Muscle layer of colon (tissue), 2 donors: ENCODE measurements at regions not wholly inside any gene's neighbourhood (a gene's known extent, or its start where the extent isn't known, plus 50 kb on each side); places are given as distances from the start of the nearest gene placed in this dataset.

Experiments used
- H3K27ac ChIP-seq: one replicate; pipeline ENCODE4 v1.7.0; 2013; ENCODE audit warnings: low read depth, mild to moderate bottlenecking, low read length, moderate library complexity
- H3K27me3 ChIP-seq, 2 donors: one replicate each; pipeline ENCODE4 v1.7.0; 2013; ENCODE audit warnings: low read length in 2 of 2, mild to moderate bottlenecking in 2 of 2; ENCODE audit not compliant: insufficient read depth in 2 of 2, control insufficient read depth in 1 of 2
- H3K36me3 ChIP-seq: one replicate; pipeline ENCODE4 v1.7.0; 2013; ENCODE audit warnings: mild to moderate bottlenecking, low read length; ENCODE audit not compliant: insufficient read depth
- H3K4me1 ChIP-seq: one replicate; pipeline ENCODE4 v1.7.0; 2013; ENCODE audit warnings: mild to moderate bottlenecking, low read length; ENCODE audit not compliant: insufficient read depth
- H3K4me3 ChIP-seq, 2 donors: one replicate each; pipeline ENCODE4 v1.7.0; 2013; ENCODE audit warnings: low read length in 2 of 2, low read depth in 1 of 2, mild to moderate bottlenecking in 1 of 2, moderate library complexity in 1 of 2
- H3K9ac ChIP-seq: one replicate; pipeline ENCODE4 v1.7.0; 2013; ENCODE audit warnings: low read length
- H3K9me3 ChIP-seq: one replicate; pipeline ENCODE4 v1.7.0; 2013; ENCODE audit warnings: mild to moderate bottlenecking, low read length
- donor health status: abdominal sarcoma.
- donor health status: Adenocarcinoma of cecum.

DNA sequence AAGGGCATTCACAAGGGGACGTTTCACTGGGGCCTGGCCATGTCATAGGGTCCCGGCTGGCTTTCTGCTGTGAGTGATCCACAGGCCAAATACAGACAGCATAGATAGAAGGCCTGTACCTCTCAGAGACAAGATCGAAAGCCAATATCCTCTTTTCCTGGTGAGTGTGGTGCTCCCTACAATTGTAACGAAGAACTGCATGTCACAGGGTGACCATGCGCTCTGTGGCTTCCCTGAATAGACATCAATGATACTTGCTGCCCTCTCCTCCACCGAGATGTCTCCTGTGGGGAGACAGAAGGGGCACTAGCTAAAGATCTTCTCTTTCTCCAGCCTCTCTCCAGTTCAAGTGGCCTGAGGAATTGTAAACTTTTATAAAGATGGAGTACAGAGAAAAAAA lies 226.1 kb upstream of the POU2AF2 start:
- Histone ChIP-seq H3K9me3 (no peaks in the 10 kb centered on the region), H3K27ac (no peak overlapping the region), H3K27me3 (no peaks in the 10 kb centered on the region), H3K36me3 (no peaks in the 10 kb centered on the region), H3K4me1 (peaks cover 28% of the 10 kb centered on the region), H3K4me3 (no peak overlapping the region), H3K9ac (no peak overlapping the region)

DNA sequence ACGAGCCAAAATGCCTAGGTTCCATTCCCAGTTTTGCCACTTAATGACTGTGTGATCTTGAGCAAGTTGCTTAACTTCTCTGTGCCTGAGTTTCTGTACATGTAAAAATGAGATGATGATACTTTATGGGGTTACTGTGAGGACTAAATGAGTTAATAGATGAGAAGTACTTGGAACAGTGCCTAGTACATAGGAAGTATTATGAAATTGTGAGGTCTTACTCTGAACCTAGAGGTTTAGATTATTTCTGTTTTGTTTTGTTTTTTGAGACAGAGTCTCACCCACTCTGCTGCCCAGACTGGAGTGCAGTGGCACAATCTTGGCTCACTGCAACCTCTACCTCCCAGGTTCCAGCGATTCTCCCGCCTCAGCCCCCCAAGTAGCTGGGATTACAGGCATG lies 227.0 kb upstream of the POU2AF2 start:
- Histone ChIP-seq H3K36me3 (no peaks in the 10 kb centered on the region), H3K27ac (no peak overlapping the region), H3K4me1 (peaks cover 28% of the 10 kb centered on the region), H3K9ac (no peak overlapping the region), H3K9me3 (no peaks in the 10 kb centered on the region), H3K27me3 (no peaks in the 10 kb centered on the region), H3K4me3 (no peak overlapping the region)

DNA sequence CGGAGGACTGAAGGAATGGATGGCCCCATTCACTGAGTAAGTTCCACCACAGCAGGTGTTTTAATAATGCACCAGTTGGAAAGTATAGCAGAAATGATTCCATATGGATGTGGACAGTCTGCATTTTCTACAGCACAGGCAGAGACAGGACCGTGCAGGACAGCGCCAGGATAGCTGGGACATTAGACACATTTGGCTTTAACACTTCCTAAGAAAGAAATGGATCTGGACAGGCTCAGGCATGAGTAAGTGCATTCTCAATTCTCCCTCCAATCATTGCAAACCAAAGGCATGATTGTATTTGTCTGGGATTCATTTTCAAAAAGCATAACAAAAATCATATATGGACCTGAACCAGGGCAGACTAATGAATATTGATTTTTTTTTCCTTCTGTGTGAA lies 233.0 kb upstream of the POU2AF2 start:
- H3K4me1 ChIP-seq: no peaks in the 10 kb centered on the region
- H3K9me3 ChIP-seq: no peaks in the 10 kb centered on the region
- H3K4me3 ChIP-seq: no peak overlapping the region
- no peak overlapping the region for H3K9ac ChIP-seq
- no peaks in the 10 kb centered on the region for H3K36me3 ChIP-seq
- H3K27me3 ChIP-seq: no peaks in the 10 kb centered on the region
- no peak overlapping the region for H3K27ac ChIP-seq

DNA sequence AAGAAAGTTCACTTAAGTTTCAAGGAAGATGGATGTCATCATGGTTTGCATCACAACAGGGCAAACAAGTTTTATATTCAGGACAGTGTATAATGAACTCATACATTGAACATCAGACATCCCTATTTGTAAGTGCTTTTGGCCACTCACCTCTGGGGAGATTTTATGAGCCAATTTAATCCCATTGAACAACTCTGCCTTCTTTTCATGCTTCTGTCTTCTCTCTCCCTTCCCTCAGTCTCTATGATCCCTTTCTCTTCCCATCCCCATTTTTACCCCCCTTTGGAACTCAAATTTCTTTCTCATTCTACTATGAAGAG lies 234.3 kb upstream of the POU2AF2 start:
- Histone ChIP-seq H3K4me3 (no peak overlapping the region), H3K27ac (no peak overlapping the region), H3K4me1 (no peaks in the 10 kb centered on the region), H3K27me3 (no peaks in the 10 kb centered on the region), H3K9ac (no peak overlapping the region), H3K36me3 (no peaks in the 10 kb centered on the region), H3K9me3 (no peaks in the 10 kb centered on the region)

DNA sequence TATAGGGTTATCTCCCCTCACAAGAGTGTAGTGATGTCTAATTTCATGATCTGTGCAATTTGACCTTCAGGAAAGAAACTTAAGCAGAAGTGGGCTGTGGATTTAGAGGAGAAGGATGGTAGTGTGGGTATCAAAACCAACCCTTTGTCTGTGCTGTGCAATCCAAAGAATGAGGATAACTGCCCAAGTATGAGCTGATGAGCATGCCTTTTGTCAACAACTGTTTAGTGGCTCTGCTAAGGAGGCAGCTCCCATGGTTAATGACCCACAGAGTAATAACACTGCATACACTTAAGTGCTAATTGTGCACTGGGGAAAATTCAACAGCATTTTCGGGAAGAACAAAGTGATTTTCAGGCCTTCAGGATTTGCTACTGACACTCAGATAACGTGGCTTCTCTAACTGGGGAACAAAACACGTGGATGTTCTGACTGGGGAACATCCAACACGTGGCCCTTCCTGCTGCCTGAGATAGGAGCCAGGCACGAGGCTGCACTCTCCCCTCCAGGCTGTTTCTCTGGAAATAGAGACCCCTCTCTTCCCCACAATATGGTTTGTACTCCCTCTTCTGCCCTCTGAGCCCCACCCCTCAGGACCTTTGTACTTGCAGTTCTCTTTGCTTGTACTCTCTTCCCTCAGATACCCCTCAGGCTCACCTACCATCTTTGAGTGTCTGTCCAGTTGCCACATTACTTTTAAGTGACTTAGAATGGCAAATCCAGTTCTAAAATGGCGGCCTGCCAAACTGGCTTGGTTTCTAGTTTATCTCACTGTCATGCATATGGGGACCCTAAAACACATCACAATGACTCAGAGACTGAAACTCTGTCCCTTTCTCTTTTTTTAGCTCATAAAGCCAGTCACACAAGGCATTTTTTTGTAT lies 234.9 kb upstream of the POU2AF2 start:
- Histone ChIP-seq H3K27ac (no peak overlapping the region), H3K36me3 (no peaks in the 10 kb centered on the region), H3K9me3 (no peaks in the 10 kb centered on the region), H3K4me1 (no peaks in the 10 kb centered on the region), H3K4me3 (no peak overlapping the region), H3K27me3 (no peaks in the 10 kb centered on the region), H3K9ac (no peak overlapping the region)

DNA sequence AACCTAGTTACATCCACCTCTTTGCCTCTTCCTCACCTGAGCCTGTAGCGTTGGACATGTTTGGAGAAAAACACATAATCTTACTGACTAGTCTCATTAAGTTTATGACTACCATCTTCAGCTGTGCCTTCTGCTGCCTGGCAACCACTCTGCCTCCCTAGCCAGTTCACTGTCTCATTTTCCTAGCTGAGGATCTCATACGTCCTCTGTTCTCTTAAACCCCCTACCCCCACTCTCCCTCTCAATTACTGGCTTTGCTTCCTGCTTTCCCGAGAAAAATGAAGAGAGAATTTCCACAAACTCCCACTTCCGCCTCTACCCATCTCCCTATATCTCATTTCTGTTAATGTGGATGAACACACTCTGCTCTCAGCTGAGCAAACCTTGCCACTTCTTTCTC lies 239.3 kb upstream of the POU2AF2 start:
- H3K27ac ChIP-seq: no peak overlapping the region
- no peaks in the 10 kb centered on the region for H3K27me3 ChIP-seq
- no peaks in the 10 kb centered on the region for H3K9me3 ChIP-seq
- peaks cover 10% of the 10 kb centered on the region for H3K4me1 ChIP-seq
- H3K4me3 ChIP-seq: no peak overlapping the region
- no peaks in the 10 kb centered on the region for H3K36me3 ChIP-seq
- no peak overlapping the region for H3K9ac ChIP-seq

DNA sequence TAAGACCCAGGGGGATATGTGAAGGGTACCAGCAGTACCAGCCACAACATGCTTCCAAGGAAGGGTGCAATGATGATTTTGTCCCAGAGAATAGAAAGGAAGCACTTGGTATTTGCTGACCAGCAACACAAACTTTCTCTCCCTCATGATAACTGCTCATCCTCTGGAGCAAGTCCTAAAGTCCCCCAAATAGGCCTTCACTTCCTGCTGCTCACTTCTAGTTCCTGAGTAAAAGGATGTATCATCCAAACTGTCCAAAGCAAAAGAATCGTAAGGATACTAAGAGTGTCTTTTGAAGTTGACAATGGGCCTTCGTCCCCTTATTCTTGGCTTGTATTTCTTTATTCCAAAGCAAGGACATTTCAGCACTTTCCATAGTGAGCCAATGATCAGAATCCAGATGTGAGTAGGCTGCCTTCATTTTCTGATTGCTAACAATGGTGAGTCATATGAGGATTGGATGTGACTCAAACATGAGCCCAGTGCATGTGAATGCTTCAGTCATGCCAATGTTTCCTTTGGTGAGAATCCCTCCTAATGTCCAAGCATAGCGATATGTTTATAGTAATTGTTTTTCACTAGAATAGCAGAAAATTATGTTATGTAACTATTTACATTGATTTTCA lies 243.4 kb upstream of the POU2AF2 start:
- Histone ChIP-seq H3K27me3 (no peaks in the 10 kb centered on the region), H3K27ac (no peak overlapping the region), H3K9ac (no peak overlapping the region), H3K4me1 (peaks cover 10% of the 10 kb centered on the region), H3K36me3 (no peaks in the 10 kb centered on the region), H3K4me3 (no peak overlapping the region), H3K9me3 (no peaks in the 10 kb centered on the region)

DNA sequence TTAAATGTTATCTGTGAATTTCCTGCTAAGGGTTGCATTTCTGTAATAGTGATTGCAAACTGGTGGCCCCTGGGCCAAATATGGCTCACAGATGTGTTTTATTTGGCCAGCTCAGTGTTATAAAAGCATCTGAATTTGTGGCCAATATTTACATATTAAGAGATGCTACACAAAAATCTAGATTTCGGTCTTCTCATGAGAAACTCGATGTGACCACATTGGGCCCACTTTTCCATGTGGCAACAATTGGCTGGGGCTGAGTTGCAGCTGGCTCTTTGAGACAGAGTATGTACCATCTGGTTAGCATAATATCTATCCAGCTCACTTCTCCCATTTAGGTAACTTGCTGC lies 244.5 kb upstream of the POU2AF2 start:
- peaks cover 10% of the 10 kb centered on the region for H3K4me1 ChIP-seq
- no peak overlapping the region for H3K9ac ChIP-seq
- no peaks in the 10 kb centered on the region for H3K9me3 ChIP-seq
- H3K4me3 ChIP-seq: no peak overlapping the region
- no peaks in the 10 kb centered on the region for H3K27me3 ChIP-seq
- no peaks in the 10 kb centered on the region for H3K36me3 ChIP-seq
- H3K27ac ChIP-seq: no peak overlapping the region

DNA sequence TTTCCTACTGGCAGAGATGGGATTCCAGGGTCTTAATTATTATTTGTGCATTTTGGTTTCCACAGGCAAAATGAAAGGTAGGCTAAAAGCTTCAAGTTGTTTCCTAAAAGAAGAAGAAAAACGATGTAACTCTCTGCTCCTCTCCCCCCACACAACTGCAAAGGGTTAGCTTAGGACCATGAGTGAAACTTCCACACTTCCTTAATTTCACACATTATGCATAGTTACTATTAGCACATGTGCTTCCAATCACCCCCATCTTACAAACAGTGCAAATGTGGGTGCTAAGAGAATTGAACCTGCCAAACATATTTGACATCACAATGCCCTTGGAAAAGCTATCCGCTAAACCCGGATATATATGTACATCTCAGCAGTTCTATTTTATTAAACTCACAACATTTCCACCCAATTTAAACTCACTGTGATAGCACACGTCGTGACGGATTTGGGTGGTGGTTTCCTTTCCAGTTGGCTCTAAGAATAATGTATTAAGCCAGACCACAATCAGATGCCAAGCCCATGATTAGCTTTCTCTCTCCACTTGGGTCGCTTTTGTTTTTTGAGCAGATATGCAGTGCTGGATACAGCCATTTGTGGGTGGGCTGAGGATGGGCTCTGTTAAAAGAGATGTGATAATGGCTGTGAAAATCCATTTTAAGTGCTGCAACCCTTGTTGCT lies 245.0 kb upstream of the POU2AF2 start:
- H3K4me3 ChIP-seq: no peak overlapping the region
- H3K36me3 ChIP-seq: no peaks in the 10 kb centered on the region
- peaks cover 9% of the 10 kb centered on the region for H3K4me1 ChIP-seq
- H3K27ac ChIP-seq: no peak overlapping the region
- no peaks in the 10 kb centered on the region for H3K27me3 ChIP-seq
- H3K9me3 ChIP-seq: no peaks in the 10 kb centered on the region
- no peak overlapping the region for H3K9ac ChIP-seq

DNA sequence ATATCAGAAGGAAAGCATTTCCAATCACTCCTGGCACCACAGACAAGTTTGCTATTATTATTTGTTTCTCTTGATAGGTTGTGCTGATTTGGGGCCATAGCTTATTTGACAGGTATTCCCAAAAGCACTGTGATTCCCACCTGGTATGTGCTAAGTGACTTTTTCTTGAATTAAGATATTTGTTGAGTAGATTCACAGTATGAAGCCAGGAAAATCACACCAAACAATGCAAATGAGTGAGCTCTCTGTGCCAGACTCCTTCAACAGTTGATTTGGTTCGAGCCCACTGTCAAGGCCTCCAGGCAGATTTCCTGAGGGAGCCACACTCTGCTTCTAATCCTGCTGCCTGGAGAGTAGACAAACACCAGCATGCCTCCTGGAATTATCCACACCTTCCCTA lies 253.0 kb upstream of the POU2AF2 start:
- no peaks in the 10 kb centered on the region for H3K27me3 ChIP-seq
- peak overlapping the region; percentile 36 for H3K27ac ChIP-seq
- H3K4me1 ChIP-seq: peaks cover 25% of the 10 kb centered on the region
- H3K9me3 ChIP-seq: no peaks in the 10 kb centered on the region
- H3K9ac ChIP-seq: no peak overlapping the region
- H3K4me3 ChIP-seq: no peak overlapping the region
- H3K36me3 ChIP-seq: no peaks in the 10 kb centered on the region

DNA sequence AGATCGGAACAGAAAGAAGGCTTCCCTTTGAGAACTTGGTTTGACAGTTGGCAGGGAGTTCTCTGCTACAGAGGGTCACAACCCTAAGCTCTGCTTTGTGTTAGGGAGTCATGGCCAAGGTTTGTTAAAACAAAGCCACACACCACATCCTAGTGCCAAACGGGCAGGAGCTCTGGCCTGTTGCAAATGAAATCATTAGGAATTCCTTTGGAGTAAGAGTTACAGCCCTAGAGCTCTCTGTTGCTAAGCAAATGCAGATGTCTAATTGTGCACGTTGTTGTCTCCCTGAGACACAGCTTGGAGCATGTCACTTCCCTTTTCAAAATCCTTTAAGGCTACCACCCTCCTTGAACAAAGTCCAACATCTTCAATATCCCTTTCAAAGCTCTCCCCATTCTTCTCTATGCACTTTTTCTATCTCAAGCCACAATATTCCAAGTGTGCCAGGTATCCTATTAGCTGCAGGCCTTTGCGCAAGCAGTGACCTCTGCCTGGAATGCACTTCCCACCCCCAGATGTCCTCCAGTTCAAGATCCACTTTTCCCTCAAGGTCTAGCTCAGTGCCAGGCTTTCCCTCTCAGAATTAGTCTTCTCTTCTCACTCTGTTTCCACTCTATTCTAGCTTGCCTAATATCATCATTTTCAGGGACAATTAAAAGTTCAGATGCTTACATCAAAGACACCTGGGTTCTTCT lies 253.7 kb upstream of the POU2AF2 start:
- no peak overlapping the region for H3K9ac ChIP-seq
- peak overlapping the region in 1 of 2 donors; percentile 10 for H3K4me3 ChIP-seq
- H3K27ac ChIP-seq: peak overlapping the region; percentile 36

More for the DNA sequence above, 253.7 kb upstream of the POU2AF2 start:
- H3K9me3 ChIP-seq: no peaks in the 10 kb centered on the region
- peaks cover 25% of the 10 kb centered on the region for H3K4me1 ChIP-seq
- no peaks in the 10 kb centered on the region for H3K36me3 ChIP-seq
- H3K27me3 ChIP-seq: no peaks in the 10 kb centered on the region
